ENCODE measurements at regions not wholly inside any gene's neighbourhood (a gene's known extent, or its start where the extent isn't known, plus 50 kb on each side); places are given as distances from the start of the nearest gene placed in this dataset.

- Histone ChIP-seq H3K4me1 (ENCODE audit: low read length) (no peaks in the 10 kb centered on the region), H3K27me3 (replicated peaks; ENCODE audit: insufficient read depth, low read length) (no peaks in the 10 kb centered on the region), H3F3A (ENCODE audit: insufficient read depth, low read length) (no peaks in the 10 kb centered on the region), H3K9me2 (replicated peaks; ENCODE audit: insufficient read depth, low read length) (no peaks in the 10 kb centered on the region), H3K79me2 (ENCODE audit: low read length) (no peaks in the 10 kb centered on the region), H3K27ac (ENCODE audit: low read length) (no peak overlapping the region), H3K9ac (ENCODE audit: low read length) (no peak overlapping the region), H3K9me3 (replicated peaks; ENCODE audit: insufficient read depth, low read length) (no peaks in the 10 kb centered on the region), H2AFZ (ENCODE audit: low read length) (no peak overlapping the region), H3K36me3 (replicated peaks; ENCODE audit: insufficient read depth, low read length) (no peaks in the 10 kb centered on the region), H4K20me1 (ENCODE audit: insufficient read depth, low read length) (no peaks in the 10 kb centered on the region), H3K4me3 (ENCODE audit: low read length) (no peak overlapping the region), H3K4me2 (ENCODE audit: low read depth, low read length) (no peak overlapping the region)
- DNase-seq, result no peak
- TF ChIP-seq EZH2 (optimal IDR thresholded peaks at IDR 0.05; ENCODE audit: low read depth, low read length) (no peak), CTCF (IDR thresholded peaks at IDR 0.05; ENCODE audit: low read length) (no peak), EZH2phosphoT487 (IDR thresholded peaks at IDR 0.05; ENCODE audit: low read length) (no peak)
Observed at GRCh38 chr3:43191116-43191515, 85.2 kb upstream of the POMGNT2 start.

DNA sequence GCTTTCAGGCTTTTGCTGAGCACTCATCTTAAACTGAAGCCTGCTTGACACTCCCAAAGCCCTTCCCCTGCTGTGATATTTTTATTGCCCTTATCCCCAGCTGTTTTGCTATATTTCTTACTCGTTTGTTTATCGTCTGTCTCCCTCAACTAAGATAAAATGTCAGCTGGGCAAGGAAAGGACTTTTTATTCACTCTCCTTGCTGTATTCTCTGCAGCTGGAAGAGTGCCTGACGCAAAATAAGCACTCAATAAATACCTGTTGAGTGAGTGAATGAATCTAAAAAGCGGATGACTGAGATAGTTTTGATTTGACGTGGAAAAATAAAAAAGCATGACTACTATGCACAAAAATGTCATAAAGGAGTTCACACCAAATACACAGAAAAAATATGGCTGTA lies 84.8 kb upstream of the POMGNT2 start:
- H3K79me2 ChIP-seq (ENCODE audit: low read length), result no peaks in the 10 kb centered on the region
- no peaks in the 10 kb centered on the region for H3K4me1 ChIP-seq (ENCODE audit: low read length)
- no peak for TF ChIP-seq CTCF (IDR thresholded peaks at IDR 0.05; ENCODE audit: low read length)
- no peak for TF ChIP-seq EZH2 (optimal IDR thresholded peaks at IDR 0.05; ENCODE audit: low read depth, low read length)
- TF ChIP-seq EZH2phosphoT487 (IDR thresholded peaks at IDR 0.05; ENCODE audit: low read length), result no peak
- no peak overlapping the region for H3K4me2 ChIP-seq (ENCODE audit: low read depth, low read length)
- H3K36me3 ChIP-seq (replicated peaks; ENCODE audit: insufficient read depth, low read length), result no peaks in the 10 kb centered on the region
- H4K20me1 ChIP-seq (ENCODE audit: insufficient read depth, low read length), result no peaks in the 10 kb centered on the region
- no peak overlapping the region for H3K4me3 ChIP-seq (ENCODE audit: low read length)
- H3K27ac ChIP-seq (ENCODE audit: low read length), result no peak overlapping the region
- no peak for DNase-seq
- H3K27me3 ChIP-seq (replicated peaks; ENCODE audit: insufficient read depth, low read length), result no peaks in the 10 kb centered on the region
- H3K9me3 ChIP-seq (replicated peaks; ENCODE audit: insufficient read depth, low read length), result no peaks in the 10 kb centered on the region
- H3K9me2 ChIP-seq (replicated peaks; ENCODE audit: insufficient read depth, low read length), result no peaks in the 10 kb centered on the region
- no peak overlapping the region for H2AFZ ChIP-seq (ENCODE audit: low read length)
- H3F3A ChIP-seq (ENCODE audit: insufficient read depth, low read length), result no peaks in the 10 kb centered on the region
- no peak overlapping the region for H3K9ac ChIP-seq (ENCODE audit: low read length)

- Histone ChIP-seq H3K9ac (ENCODE audit: low read length) (no peak overlapping the region), H2AFZ (ENCODE audit: low read length) (no peak overlapping the region), H3K27ac (ENCODE audit: low read length) (no peak overlapping the region), H4K20me1 (ENCODE audit: insufficient read depth, low read length) (no peaks in the 10 kb centered on the region), H3K79me2 (ENCODE audit: low read length) (no peaks in the 10 kb centered on the region), H3K4me2 (ENCODE audit: low read depth, low read length) (no peak overlapping the region), H3K4me1 (ENCODE audit: low read length) (no peaks in the 10 kb centered on the region), H3F3A (ENCODE audit: insufficient read depth, low read length) (no peaks in the 10 kb centered on the region), H3K27me3 (replicated peaks; ENCODE audit: insufficient read depth, low read length) (no peaks in the 10 kb centered on the region), H3K9me2 (replicated peaks; ENCODE audit: insufficient read depth, low read length) (no peaks in the 10 kb centered on the region), H3K36me3 (replicated peaks; ENCODE audit: insufficient read depth, low read length) (no peaks in the 10 kb centered on the region), H3K4me3 (ENCODE audit: low read length) (no peak overlapping the region), H3K9me3 (replicated peaks; ENCODE audit: insufficient read depth, low read length) (no peaks in the 10 kb centered on the region)
- TF ChIP-seq CTCF (IDR thresholded peaks at IDR 0.05; ENCODE audit: low read length) (no peak), EZH2 (optimal IDR thresholded peaks at IDR 0.05; ENCODE audit: low read depth, low read length) (no peak), EZH2phosphoT487 (IDR thresholded peaks at IDR 0.05; ENCODE audit: low read length) (no peak)
- no peak for DNase-seq
Observed at GRCh38 chr3:43187836-43188479, 82.1 kb upstream of the POMGNT2 start.

Data from MM.1S (cell line).